HG02973 (cell line): ENCODE measurements at regions not wholly inside any gene's neighbourhood (a gene's known extent, or its start where the extent isn't known, plus 50 kb on each side); places are given as distances from the start of the nearest gene placed in this dataset.
"Not testable (repeated sequence)": the region's sequence is repeated elsewhere in the genome, so short reads cannot be mapped to it uniquely, and the experiment has no call there.

Source experiments
- ATAC-seq: cut with Tn5 transposase; IDR thresholded peaks from one replicate; pipeline ENCODE4 v1.9.1; 2021; ENCODE audit warnings: moderate library complexity; ENCODE audit not compliant: unreplicated experiment

DNA sequence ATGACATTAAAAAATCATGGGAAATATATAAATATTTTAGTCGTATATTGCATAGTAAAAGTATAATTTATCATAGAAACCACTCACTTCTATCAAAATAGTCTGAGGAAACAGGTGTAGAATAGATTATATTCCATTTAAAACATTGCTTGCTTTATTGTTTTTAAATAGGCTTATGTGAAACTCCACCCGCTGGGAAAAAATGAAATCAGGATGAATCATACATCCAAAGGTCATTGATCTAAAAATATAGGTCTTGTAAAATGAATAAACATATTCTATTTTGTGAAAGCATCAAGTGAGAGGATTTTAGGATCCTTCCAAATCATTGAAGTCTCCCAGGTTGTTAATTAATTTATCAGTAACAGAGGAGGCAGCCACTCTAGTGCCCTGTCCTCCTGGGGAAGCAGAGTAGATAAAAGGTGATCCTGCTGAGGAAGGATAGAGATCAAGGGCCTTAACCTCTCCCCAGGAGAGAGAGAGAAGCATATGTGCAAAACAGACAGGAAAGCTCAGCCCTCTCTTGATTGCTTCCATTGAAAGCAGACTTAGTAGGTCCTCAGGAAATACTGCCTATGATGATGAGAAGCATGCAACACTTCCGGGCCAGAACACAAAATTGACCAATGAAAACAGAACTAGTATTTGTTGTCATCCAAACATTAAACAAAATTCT lies 96.8 kb upstream of the MAP9 start:
- no peak for ATAC-seq

GRCh38 chr4:155468282-155468681 lies 91.5 kb upstream of the MAP9 start:
- no peak for ATAC-seq

GRCh38 chr4:155450676-155451075 lies 73.9 kb upstream of the MAP9 start:
- ATAC-seq: no peak

DNA sequence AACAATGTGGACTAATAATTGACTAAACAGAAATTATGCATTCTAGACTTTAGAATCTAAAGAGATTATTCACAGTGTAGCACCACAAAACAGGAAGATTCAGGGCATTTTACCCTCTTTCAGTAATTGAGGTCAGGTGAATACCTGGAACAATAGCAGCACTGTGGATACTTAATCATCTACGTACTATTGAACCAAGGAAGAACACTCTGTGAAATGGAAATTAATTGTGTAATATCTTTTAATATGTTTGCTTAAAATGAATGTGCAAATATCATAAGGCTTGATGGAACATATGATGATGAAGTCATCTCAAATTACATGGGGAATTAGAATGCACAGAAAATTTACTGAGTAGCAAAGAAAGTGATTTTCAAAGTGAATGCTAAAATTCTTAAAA lies 68.5 kb upstream of the MAP9 start:
- no peak for ATAC-seq

DNA sequence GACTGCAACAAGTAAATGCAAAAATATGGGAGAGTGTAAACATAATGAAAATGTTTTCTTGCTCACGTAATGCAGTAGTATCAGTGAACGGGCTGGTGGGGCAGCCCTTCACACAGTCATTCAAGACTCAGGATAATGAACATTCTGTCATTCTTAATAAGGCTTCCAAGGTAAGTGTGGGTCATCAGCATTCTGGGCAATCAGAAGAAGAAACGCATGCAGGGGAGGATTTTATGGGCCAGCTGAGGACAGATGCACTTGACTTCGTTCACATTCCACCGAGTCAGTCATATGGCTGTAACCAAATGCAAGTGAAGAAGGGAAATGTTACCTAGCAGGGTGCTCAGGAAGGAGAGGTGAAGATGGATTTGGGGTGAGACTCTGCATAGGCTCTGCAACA lies 68.0 kb upstream of the MAP9 start:
- no peak for ATAC-seq

- ATAC-seq: peak; percentile 82
Observed at GRCh38 chr4:155442267-155443105, 65.7 kb upstream of the MAP9 start.

- no peak for ATAC-seq
Observed at GRCh38 chr4:155441475-155441874, 64.7 kb upstream of the MAP9 start.

DNA sequence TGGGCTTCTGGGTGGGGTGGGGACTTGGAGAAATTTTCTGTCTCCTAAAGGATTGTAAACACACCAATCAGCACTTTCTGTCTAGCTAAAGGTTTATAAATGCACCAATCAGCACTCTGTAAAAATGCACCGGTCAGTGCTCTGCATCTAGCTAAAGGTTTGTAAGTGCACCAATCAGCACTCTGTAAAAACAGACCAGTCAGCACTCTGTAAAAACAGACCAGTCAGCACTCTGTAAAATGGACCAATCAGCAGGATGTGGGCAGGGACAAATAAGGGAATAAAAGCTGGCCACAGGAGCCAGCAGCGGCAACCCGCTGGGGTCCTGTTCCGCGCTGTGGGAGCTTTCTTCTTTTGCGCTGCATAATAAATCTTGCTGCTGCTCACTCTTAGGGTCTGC lies 63.0 kb upstream of the MAP9 start:
- not testable (repeated sequence) for ATAC-seq

- ATAC-seq: no peak
Observed at GRCh38 chr4:155434904-155435303, 58.1 kb upstream of the MAP9 start.

- ATAC-seq: no peak
Observed at GRCh38 chr4:155434366-155434765, 57.6 kb upstream of the MAP9 start.

GRCh38 chr4:155433636-155434360 lies 57.0 kb upstream of the MAP9 start:
- no peak for ATAC-seq

DNA sequence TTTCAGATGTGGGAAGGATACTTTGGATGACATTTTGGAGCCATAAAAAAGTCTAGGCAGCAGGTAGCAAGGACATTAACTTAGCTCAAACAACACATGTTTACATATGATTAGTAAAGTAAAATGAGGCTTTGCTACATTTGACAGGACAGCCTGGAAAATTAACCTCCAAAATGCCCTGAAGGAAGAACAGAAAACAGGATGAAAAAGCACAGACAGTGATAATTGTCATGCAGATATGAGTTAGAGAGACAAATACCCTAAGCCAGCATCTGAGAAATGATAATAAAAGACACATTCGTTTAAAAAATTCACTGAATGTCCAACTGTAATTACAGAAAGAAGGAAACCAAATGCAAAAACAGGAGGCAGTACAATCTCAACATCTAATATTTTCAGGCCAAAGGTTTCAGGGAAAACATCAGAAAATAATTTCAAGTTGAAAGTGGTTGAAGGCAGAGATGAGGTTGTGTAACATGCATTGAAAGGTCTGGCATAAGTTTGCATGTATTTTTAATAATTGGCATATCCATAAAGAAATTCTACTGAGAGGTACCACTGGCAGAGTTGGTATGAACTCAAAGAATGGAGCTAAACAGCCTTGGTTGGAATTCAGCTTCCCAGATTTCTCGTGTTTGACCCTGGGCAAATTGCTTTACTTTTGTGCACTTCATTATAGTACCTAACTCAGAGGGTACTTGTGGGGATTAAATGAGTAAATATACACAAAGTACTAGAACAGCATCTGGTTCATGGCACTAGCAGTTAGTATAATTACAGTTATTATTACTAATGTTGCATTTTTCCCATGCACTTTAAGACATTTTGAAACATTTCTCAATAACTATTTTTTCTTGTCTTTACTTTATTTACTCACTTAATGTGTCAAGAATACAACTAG lies 54.4 kb upstream of the MAP9 start:
- ATAC-seq: no peak

GRCh38 chr4:155428128-155428527 lies 51.4 kb upstream of the MAP9 start:
- no peak for ATAC-seq

GRCh38 chr4:155426953-155427352 lies 50.2 kb upstream of the MAP9 start:
- ATAC-seq: no peak
